ENCODE measurements at regions not wholly inside any gene's neighbourhood (a gene's known extent, or its start where the extent isn't known, plus 50 kb on each side); places are given as distances from the start of the nearest gene placed in this dataset.
"Not testable (repeated sequence)": the region's sequence is repeated elsewhere in the genome, so short reads cannot be mapped to it uniquely, and the experiment has no call there.

DNA sequence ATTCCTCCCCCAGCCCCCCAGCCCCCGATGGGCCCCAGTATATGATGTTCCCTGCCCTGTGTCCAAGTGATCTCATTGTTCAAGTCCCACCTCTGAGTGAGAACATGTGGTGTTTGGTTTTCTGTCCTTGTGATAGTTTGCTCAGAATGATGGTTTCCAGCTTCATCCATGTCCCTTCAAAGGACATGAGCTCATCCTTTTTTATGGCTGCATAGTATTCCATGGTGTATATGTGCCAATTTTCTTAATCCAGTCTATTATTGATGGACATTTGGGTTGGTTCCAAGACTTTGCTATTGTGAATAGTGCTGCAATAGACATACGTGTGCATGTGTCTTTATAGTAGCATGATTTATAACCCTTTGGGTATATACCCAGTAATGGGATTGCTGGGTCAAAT lies 495.3 kb downstream of the OMA1 start:
- DNase-seq = not testable (repeated sequence)

DNA sequence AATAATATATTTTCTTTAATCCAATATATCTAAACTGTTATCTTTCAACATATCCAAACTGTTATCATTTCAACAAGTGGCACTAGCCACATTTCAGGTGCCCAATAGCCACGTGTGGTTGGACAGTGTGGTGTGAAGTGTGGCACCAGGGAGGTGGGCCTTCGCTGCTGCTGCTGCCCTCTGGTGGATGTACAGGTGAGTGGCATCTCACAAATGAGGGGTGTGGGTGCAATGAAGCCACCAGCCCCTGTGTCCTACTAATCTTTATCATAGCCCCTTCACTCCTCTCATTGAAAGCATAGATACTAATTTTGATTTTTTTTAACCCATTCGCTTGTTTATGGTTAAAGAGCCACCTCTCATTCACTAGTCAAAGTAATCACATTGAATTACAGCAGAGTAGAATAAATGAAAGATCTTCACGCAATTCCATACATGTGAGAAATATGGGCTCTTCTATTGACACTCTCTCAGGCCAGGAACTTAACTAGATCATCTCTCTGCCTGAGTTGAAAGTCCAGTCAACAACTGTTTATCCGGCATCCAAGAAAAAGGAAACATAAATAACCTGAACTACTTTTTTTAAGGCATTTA lies 499.2 kb downstream of the OMA1 start:
- DNase-seq = no peak

DNA sequence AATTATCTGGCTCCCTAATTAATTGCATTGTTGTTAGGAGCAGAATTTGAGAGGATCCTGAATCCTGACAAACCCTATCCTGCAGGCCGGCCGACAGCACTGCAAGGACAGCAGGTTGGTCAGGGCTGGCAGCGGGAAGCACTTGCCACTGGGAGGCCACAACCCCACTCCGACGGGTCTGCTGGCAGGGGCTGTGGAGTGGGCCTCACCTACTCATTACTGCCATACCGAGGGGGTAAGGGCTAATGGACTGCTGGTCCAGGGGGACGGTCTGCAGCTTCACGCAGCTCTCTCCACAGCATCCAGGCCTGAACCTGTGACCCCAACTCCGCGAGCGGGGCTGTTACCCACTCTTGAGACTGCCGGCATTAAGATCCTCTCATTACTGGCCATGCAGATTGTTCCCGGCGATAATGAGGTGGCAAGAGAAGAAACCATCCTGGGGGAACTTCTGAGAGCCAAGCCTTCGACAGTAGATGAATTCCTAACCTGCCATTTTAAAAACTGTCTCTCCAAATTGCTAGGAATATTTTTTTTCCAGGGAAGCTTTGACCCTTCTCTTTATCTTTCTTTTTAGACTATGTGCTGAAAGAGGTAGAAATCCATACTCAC lies 501.3 kb downstream of the OMA1 start:
- DNase-seq = no peak

DNA sequence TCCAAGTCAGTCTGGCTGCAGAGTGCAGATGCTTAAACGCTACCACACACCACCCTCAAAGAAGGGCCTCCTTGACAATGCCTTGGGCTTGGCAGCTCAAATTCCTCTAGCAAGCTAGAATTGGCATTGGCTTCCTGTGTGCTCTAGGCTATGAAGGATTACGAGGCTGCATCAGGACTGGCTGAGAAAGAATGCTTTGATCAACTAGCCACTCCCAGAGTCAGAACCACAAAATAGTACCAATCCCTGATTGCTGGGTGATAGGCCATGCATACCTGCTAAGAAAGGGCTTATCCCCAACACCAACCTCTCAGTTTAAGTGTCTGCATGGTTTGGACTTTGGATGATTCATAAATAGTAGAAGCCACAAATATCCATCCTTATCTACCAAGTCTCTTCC lies 504.9 kb downstream of the OMA1 start:
- DNase-seq = no peak

- DNase-seq = no peak
Measured at GRCh38 chr1:58038574-58038973, 508.0 kb downstream of the OMA1 start.

GRCh38 chr1:58035523-58035922 lies 511.0 kb downstream of the OMA1 start:
- no peak for DNase-seq

DNA sequence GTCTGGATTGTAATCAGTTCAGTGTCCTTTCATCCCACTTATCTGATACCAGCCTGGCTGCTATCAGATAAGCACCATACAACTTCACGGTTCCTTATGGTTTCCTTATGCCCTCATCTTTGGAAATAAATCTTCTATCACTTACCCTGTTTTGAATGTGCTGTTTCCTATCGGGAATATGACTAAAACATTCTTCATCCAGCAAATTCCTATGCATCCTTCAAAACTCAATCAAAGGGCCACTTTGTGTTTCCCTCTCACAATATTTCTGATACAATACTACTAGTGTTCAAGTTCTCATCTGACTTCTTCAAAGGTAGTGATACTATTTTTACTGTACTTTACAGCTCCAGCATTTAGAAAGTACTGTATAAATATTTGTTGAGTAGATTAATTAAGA lies 513.2 kb downstream of the OMA1 start:
- no peak for DNase-seq

- no peak for DNase-seq
Measured at GRCh38 chr1:58032611-58033073, 513.9 kb downstream of the OMA1 start.

- no peak for DNase-seq
Measured at GRCh38 chr1:58031416-58031815, 515.1 kb downstream of the OMA1 start.

DNA sequence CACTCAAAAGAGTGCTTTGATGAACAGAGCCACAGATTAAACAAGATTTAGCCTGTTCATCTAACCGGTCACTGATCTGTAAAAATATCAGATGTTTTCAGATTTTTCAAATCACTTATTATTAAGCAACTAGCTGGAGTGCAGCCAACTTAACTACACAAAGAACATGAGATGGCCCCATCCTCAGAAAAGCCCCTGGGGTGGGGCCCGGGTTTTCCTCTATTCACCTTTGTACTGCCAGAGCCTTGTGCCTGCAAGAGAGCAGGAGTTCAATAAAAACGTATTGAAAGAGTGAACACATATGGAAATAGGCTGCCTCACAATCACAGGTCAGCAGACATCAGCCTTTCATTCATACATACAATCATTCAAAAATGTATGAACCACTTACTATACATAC lies 516.1 kb downstream of the OMA1 start:
- DNase-seq = no peak

GRCh38 chr1:58017641-58018040 lies 528.9 kb downstream of the OMA1 start:
- no peak for DNase-seq

- DNase-seq = no peak
Measured at GRCh38 chr1:58013237-58013636, 533.3 kb downstream of the OMA1 start.

GRCh38 chr1:58011978-58012377 lies 534.5 kb downstream of the OMA1 start:
- DNase-seq = no peak

- DNase-seq = no peak
Measured at GRCh38 chr1:58006421-58007046, 540.0 kb downstream of the OMA1 start.

GRCh38 chr1:58005212-58005611 lies 541.3 kb downstream of the OMA1 start:
- no peak for DNase-seq

GRCh38 chr1:58003988-58004387 lies 542.5 kb downstream of the OMA1 start:
- DNase-seq = no peak

DNA sequence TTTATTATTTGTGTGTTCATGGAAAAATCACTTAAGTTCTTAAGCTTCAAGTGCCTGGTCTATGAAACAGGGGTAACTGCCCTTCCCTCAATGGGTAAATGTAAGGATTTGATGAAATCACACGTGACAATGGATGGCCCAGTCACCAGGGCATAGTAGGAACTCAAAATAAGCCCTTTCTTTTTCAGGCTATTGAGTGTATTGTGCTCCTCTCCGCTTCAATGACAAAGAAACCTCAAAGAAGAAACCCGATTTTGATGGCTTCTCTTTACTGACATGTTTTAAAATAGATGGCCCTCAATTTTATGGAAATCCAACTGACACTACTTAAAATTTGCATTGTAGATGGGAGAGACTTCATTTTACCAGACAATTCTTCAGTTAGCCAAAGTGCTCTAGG lies 543.5 kb downstream of the OMA1 start:
- DNase-seq = no peak

GRCh38 chr1:58000821-58001220 lies 545.7 kb downstream of the OMA1 start:
- DNase-seq = no peak

- DNase-seq = no peak
Measured at GRCh38 chr1:58000116-58000515, 546.4 kb downstream of the OMA1 start.

- no peak for DNase-seq
Measured at GRCh38 chr1:57996400-57996799, 550.1 kb downstream of the OMA1 start.

GRCh38 chr1:57991289-57991688 lies 555.2 kb downstream of the OMA1 start:
- DNase-seq = no peak

DNA sequence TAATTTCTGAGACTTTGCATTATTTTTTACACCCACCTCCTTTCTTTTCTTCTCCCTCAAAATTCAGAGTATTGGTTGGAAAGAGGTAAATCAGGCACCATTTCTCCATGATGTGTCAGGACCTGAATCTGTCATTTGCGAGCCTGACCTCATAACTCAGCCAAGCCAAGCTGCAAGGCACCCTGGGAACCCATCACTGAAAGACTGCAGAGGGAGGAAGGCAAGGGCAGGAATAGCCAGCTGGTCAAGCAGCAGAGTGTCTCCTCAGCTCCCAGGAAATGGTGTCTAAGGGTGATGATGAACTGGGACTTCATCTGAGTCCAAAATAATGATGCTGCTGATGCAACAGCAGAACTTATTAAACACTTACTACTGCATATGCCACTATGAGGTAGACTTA lies 556.6 kb downstream of the OMA1 start:
- DNase-seq = no peak

- no peak for DNase-seq
Measured at GRCh38 chr1:57987523-57987922, 559.0 kb downstream of the OMA1 start.

DNA sequence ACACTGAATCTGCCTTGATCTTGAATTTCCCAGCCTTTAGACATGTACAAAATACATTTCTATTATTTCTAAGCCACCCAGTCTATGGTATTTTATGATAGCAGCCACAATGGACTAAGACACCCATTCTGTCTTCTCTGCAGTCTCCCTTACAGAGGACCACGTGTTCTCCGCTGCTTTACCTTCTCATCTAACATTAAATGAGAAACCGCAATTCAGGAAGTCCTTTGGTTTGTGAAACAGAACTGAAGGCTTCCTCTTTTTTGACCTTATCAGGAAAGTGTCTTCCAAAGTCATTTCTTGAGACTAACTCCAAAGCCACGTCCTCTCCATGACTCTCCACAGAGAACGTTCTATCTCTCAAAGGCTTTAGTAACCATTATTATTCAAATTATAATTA lies 560.1 kb downstream of the OMA1 start:
- DNase-seq = peak; percentile 1

DNA sequence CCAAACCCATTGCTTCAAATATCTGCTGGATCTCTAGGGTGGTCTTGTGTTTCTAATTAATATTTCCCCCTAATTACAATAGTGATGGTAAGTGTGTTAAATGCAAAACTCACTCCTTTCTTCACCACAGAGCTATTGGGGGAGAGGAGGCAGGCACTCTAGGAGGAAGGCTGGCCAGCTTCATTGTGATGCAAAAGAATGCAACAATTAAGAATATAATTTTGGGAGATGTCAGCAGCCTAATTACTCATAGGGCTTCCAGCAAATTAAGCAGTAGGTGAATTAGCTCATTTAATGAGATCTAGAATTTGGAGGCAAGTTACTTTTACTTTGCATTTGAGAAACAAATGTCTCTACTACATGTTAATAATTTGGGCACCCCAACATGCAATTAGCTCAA lies 560.4 kb upstream of the DAB1 start:
- DNase-seq = no peak
